HG02610 (cell line): ENCODE measurements at regions not wholly inside any gene's neighbourhood (a gene's known extent, or its start where the extent isn't known, plus 50 kb on each side); places are given as distances from the start of the nearest gene placed in this dataset.
A peak's percentile ranks its signal among the peaks of the same experiment; 100 is the strongest.
"Not testable (repeated sequence)": the region's sequence is repeated elsewhere in the genome, so short reads cannot be mapped to it uniquely, and the experiment has no call there.

Source experiments
- ATAC-seq: cut with Tn5 transposase; IDR thresholded peaks from one replicate; pipeline ENCODE4 v1.9.1; 2021; ENCODE audit warnings: mild to moderate bottlenecking, moderate library complexity; ENCODE audit not compliant: unreplicated experiment

DNA sequence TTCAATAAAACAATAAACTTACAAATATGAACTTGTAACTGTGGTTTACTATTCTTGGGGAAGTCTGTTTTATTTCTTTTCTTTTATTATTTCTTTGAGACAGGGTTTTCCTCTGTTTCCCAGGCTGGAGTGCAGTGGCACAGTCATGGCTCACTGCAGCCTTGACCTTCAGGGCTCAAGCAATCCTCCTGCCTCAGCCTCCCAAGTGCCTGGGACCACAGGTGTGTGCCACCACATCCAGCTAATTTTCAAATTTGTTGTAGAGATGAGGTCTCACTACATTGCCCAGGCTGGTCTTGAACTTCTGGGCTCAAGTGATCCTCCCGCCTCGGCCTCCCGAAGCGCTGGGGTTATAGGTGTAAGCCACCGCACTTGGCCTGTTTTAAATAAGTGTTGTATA, 343.4 kb downstream of the SOX9 start:
- ATAC-seq = not testable (repeated sequence)

DNA sequence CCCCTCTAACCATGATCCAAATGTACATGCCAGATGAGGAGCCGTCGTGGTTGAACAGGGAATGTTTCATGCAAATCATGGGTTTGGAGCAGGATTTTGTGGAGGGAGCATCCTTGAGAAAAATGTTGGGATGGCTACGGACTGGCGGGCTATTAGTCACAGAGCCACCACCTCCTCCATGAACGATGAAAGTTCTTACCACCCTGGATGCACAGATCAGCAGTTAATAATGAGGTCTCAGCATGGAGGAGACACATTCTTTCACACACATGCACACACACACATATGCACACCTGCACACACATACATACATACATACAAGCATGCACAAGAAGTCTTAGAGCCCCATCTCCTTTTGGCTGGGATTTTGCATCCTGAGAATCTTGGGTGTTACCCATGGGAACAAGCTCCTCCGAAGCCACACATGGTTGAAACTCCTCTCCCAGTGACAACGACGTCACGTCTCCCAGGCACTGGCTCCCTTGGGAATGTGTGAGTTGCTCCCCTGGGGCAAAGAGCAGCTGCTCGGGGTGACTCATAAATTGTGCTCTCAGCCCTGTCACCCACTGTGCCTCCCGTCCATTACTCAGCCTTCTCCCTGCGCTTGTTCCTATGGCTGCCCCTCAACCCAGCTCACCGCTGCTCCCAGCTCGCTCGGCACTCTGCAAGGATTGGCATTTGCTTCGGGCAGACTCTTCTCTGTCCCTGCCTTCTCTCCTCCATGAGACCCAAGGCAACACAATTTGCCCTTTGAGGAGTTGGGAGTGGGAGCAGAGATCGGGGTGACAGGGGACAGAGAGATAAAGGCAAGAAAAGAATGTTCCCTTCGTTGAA, 344.6 kb downstream of the SOX9 start:
- ATAC-seq = peak; percentile 37

DNA sequence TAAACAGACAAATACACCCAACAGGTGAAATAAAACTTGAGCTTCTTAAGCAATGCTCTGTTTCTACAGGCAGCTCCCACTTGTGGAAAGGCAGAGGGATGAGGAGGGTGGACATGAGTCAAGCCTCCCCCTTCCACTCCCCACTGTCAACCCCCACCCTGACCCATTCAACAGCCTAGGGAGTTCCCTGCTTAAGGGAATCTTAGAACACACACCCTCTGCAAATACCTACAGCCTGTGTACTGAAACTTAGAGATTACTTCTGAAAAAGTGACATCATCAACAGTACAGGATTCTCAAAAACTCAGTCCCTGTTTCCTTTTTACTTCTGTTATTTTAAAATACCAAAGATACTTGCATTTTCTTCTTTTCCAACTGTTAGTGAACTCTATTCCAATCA, 345.4 kb downstream of the SOX9 start:
- ATAC-seq = peak; percentile 66

DNA sequence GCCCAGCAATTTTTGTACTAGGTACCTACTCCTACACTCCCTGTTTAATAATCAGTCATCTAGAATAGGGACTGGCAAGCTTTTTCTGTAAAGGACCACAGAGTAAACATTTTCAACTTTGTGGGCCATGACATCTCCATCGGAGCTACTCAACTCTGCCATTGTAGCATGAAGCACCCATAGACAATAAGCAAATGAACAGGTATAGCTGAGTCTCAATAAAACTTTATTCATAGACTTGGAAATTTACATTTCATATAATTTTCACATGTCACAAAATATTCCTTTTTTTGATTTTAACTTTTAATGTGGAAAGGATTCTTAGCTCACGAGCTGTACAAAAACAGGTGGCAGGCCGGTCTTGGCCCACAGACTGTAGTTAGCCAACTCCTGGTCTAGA, 345.8 kb downstream of the SOX9 start:
- peak; percentile 3 for ATAC-seq

DNA sequence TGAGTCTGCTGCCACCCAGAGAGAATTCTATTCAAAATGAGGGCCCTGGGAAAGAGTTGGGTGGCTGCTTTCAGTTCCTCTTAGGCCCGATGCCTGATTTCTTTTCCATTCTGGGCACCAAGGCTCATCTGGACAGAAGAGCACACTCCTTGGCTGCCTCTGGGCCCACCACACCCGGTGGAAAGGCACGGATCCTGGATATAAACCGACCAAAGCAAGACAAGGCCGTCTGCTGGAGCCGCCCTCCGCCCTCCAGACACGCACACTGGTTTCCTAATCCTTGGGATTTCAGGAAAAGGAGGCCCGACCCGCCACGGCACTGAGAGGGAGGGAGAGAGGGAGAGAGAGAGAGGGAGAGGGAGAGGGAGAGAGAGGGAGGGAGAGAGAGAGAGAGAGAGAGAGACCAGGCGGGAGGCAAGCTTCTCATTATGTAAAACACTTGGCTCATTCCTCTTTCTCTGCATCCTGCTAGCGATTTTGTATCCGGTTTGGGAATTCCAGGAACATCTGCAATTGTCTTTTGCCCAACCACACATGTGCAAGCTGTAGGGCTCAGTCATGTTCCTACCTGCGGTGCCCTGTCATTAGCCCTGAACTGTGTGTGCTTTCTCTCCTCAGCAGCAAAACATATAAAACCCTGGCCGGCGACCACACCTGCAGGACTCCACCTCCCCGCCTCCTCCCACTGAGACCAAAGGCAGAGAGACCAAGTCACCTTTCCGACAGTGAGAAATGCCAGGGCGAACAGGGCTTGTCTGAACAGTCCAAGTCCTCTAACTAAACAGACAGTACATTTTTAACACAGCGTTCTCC, 347.2 kb downstream of the SOX9 start:
- ATAC-seq = no peak

DNA sequence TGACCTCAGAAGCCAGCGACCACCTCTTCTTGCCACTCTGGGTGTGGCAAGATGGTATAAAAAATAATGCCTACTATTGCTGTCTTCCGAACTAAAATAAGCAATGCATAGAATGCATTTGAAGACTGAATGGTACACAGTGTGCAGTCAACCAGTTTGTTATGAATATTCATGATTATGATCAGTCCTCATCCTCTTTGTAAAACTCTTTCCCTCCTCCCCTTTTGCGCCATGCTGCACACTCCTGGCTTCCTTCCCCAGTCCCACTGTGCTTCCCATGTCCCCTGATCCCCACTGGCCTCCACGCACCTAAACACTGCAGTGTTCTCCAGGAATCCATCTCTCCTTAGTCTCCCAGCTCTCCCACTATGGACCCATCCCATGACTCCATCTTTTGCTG, 348.0 kb downstream of the SOX9 start:
- no peak for ATAC-seq

DNA sequence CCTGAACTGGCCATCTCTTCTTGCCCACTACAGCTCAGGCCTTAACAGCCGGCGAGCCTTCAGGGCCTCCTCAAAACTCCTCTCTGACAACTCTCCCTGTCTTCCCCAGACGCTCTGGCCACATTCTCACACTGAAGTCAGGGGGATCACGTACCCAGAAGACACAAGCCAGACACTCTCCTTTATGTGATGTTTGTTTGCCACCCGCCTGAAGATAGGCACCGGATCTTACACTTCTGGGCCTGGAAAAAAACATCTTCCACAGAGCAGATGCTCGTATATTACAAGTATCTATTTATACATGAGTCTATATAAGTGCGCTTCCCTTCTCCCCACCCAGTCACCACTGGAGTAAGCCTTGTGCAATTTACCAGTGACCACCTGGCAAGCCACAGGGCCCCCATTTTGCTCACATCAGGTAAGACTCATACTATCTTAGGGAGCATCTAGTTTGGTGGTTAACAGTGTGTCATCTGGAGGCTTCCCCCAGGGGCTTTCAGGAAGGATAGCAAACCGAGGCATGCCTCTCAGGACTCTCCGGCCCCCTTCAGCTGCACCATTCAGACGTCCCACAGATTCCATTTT, 349.4 kb downstream of the SOX9 start:
- ATAC-seq = peak; percentile 27

DNA sequence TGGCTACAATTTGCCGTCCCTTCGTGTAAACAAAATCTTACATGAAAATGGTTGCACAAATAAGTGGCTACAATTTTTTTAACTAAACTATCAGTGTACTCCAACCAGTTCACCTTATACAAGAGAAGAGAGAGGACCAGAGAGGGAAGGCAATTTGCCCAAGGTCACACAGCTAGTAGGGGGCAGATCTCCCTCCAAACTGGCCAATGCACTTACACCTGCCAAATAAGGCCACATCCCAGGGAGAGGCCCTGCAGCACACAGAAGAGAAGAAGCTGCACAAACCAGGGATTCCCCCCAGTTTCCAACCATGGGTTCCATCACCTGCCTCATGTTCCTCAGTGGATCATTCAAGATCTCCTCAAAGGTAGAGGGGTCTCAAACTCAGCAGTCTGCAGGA, 349.9 kb downstream of the SOX9 start:
- ATAC-seq = no peak

DNA sequence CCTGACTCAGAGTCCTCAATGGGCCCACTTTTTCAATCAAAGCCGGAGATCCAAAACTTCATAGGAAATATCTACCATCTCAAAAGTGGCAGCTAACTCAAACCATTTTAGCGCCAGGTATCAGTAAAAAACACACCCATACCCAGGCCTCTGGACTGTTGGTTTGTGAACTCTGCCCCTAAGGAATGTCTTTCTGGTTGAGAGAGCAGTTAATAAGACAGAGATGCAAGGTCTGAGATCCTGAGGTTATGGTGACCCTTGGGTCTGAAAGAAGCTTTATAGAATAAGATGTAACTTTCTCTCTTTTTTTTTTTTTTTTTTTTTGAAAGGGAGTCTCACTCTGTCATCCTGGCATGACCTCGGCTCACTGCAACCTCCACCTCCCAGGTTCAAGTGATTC, 350.5 kb downstream of the SOX9 start:
- no peak for ATAC-seq

DNA sequence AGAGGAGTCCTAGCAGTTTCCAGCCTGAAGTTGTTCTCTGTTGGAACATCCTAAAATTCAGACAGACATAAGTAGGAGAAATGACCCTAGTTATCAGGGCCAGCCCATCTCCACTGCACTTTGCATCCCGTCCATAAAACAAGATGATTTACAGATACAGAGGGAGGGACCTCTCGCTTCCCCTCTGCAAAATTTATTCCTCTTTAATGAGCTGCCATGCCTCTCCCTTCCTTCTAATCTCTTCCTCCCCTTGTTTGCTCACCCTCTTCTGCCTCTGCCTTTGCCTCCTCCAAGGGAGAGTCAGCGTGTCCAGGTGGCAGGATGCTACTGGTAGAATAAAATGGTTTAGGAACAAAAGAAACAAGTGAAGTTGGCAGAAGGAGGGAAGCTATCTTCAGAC, 351.3 kb downstream of the SOX9 start:
- no peak for ATAC-seq

DNA sequence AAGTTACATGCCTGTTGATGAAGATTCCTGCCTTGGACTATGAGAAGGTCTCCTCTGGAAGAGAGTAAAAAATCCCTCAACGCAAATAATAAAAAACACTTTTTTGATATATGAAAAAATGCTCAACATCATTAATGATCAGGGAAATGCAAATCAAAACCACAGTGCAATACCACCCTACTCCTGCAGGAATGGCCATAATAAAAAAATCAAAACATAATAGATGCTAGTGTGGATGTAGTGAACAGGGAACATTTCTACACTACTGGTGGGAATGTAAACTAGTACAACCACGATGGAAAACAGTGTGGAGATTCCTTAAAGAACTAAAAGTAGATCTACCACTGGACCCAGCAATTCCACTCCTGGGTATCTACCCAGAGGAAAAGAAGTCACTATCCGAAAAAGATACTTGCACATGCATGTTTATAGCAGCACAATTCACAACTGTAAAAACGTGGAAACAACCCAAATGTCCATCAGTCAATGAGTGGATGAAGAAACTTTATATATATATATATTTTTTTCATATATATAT, 352.1 kb downstream of the SOX9 start:
- ATAC-seq = not testable (repeated sequence)

DNA sequence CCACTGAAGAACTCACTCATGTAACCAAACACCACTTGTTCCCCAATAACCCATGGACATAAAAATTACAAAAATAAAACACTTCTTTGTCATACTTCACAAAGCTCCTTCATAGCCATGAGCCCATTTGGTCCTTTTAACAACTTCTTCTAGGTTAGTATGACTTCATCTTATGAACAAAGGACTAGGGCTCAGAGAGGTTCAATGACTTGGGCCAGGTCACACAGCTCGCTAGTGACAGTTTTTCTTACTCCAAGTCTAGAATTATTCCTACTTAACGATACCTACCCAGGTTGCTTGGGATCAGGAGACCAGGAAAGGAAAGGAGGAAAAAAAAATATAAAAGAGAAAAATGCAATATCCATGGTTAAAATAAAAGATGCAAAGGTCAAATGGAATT, 353.4 kb downstream of the SOX9 start:
- no peak for ATAC-seq

DNA sequence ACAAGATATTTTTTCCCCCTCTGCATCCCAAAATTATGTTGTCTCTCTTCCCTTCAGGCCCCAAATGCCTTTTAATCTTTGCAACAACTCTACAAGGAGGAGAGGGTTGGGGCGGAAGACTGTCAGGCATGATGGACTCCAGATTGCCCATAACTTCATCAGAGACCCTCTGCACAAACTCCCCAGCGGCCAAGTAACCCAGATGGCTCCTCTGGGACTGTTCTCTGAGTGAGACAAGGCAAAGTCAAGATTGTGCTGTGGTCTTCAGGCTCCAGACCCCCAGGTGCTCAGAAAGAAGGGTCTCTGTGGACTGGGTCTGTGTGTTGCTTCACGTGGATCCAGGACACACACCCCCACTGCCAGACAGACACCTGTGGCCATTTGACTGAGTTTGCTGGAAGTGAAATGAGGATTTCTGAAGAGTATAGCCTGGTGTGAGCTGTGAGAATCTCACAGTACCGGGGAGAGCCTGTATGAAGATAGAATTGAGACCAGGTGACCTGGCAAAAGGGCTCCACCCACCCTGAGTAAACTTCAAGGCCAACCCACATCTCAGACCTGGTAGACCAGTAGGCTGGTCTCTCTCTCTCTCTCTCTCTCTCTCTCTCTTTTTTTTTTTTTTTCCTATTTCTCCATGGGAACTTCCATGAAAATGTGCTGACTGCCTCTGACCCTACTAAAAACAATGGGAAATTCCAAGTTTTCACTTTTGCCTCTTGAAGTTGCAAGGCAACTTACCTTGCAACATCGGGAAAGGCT, 354.1 kb downstream of the SOX9 start:
- ATAC-seq = no peak

DNA sequence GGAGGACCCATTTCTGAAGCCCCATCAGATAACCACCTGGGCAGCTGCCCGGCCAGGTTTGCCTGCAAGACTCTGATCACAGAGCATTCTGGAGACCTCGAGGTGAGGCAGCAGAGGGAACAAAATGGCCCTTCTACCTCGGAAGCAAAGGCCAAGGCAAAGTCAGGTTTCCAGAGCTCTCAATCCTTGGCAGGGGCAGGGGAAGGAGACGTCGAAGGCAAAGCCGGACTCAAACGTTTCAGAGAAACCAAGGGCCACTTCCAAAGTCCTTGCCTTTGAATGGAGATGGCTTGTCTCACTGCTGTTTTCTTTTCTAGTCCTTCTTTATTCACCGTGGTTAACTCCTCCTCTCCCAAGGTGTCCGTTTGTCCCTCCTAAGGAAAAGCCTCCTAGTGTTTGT, 355.3 kb downstream of the SOX9 start:
- ATAC-seq = no peak

DNA sequence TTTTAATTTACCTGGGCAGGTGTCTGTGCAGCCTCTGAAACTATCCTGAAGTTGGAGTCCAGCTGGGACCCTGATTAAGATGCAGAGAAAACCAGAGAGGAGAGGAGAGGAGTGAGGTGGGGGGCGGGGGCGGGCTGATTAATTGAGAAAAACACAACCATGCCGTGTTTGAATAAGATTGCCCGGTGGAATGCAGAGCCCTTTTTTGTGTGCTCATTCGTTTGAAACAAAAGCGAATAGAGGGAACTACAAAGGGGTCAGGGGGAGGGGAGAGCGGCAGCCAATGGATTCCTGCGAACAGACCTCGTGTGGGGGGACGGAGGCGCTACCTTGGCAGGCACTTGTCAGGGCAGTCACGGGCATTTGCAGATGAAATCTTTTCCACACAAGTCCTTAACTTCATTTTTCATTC, 355.8 kb downstream of the SOX9 start:
- ATAC-seq = no peak

DNA sequence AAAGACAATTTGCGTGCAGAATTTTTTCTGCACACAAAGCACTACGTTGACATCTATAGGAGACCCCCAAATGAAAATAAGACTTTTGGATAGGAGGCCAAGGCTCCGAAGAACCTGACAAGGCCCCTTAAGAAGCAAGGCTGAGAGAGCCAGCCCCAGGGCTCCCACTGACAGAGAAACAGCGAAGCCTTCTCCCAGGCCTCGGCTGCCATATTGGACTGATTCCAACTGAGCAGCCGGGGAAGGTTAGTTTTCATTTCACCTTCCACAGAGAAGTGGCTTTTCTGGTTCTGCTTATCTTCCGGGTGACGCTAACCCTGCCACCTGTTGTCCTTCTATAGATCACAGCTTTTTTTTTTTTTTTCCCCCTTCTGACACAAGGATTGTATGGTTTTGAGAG, 356.7 kb downstream of the SOX9 start:
- ATAC-seq = no peak

DNA sequence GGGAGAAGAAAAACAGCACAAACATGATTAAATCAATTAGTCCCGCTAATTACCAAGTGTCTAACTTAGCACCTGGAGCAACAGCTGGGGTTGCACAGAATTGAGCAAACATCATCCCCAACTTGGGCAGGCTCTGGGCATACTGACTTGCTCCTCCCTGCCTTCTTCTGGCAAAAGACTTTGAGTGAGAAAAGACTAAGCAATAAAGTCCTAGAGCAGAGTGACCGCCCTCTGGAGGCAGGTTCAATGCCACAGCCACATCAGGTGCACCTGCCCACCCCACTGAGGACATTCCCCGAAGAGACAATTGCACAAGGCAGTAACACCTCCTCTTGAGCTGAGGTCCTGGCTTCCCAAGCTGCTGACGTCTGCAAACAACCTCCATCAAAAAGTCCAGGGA, 358.3 kb downstream of the SOX9 start:
- ATAC-seq = no peak

DNA sequence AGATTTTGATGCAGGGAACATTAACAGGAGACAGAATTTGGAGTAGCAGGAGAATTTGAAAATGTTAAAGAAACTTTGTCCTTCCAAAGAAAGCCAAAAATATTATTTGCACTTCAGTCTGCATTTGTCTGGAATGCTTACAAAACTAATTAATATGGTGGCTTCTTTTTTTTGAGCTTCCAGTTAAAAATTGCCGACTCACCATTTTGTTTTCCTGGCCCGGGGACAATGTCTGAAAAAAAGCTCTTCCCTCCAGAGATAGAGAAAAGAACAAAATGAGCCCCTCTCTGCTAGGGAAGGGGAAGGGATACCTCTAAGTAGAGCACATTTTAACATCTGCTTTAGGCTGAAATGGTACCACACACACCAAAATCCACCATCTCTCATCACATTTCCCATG, 360.8 kb downstream of the SOX9 start:
- no peak for ATAC-seq

DNA sequence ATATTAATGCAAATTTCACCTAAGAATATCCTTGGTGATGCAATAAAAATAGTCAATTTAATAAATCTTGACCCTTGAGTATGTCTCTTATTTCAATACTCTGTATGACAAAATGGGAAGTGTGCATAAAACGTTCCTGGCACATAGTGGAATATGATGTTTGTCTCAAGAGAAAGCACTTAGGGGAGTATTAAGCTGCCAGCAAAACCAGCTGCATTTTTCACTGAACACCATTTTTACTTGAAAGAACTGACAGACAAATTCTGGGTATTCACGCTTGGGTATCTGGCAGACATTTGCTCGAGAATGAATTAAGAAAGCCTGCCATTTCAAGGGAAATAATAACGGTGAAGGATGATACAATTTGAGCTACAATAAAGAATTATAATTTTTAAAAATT, 364.8 kb downstream of the SOX9 start:
- ATAC-seq = no peak

DNA sequence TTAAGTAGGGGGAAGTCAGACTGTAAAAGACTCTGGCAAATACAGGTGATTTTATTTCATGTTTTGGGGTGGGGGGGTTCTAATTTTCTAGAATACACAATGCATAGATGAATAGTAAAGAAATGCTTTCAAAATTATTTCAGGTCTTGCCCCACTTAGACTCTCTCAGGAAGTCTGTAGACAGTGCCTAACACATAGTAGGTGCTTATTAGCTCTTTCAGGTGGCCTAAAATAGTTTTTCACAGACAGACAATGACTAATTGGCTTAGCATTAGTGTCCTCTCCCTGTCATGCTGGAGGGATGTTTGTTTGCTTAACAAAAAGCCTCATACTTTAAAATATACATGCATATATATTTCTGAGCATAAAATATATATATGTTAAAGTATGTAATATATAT, 366.0 kb downstream of the SOX9 start:
- no peak for ATAC-seq
